NCI-H2171 treated with DMSO at 0.1 percent for 48 hours (cell line): ENCODE measurements at regions not wholly inside any gene's neighbourhood (a gene's known extent, or its start where the extent isn't known, plus 50 kb on each side); places are given as distances from the start of the nearest gene placed in this dataset.
"Not testable (repeated sequence)": the region's sequence is repeated elsewhere in the genome, so short reads cannot be mapped to it uniquely, and the experiment has no call there.

Source experiments
- DNase-seq: peaks from one replicate; lab custom pipeline; 2025; lab: John Stamatoyannopoulos, UW

- no peak for DNase-seq
Observed at GRCh38 chr16:73403291-73403690, 355.4 kb upstream of the ZFHX3 start.

- DNase-seq, result no peak
Observed at GRCh38 chr16:73400951-73401350, 353.0 kb upstream of the ZFHX3 start.

GRCh38 chr16:73399997-73400396, 352.1 kb upstream of the ZFHX3 start:
- no peak for DNase-seq

GRCh38 chr16:73399486-73399885, 351.6 kb upstream of the ZFHX3 start:
- no peak for DNase-seq

- DNase-seq, result not testable (repeated sequence)
Observed at GRCh38 chr16:73398604-73399003, 350.7 kb upstream of the ZFHX3 start.

GRCh38 chr16:73396556-73396955, 348.6 kb upstream of the ZFHX3 start:
- peak; percentile 69 for DNase-seq

- DNase-seq, result no peak
Observed at GRCh38 chr16:73390936-73391335, 343.0 kb upstream of the ZFHX3 start.

- DNase-seq, result no peak
Observed at GRCh38 chr16:73390491-73390890, 342.6 kb upstream of the ZFHX3 start.

GRCh38 chr16:73389085-73389484, 341.2 kb upstream of the ZFHX3 start:
- no peak for DNase-seq

GRCh38 chr16:73387979-73388378, 340.1 kb upstream of the ZFHX3 start:
- DNase-seq, result no peak

GRCh38 chr16:73385696-73386095, 337.8 kb upstream of the ZFHX3 start:
- DNase-seq, result no peak

GRCh38 chr16:73384506-73385089, 336.7 kb upstream of the ZFHX3 start:
- DNase-seq, result no peak

- DNase-seq, result no peak
Observed at GRCh38 chr16:73383988-73384365, 336.0 kb upstream of the ZFHX3 start.

GRCh38 chr16:73383195-73383987, 335.5 kb upstream of the ZFHX3 start:
- no peak for DNase-seq

- DNase-seq, result no peak
Observed at GRCh38 chr16:73378471-73378870, 330.5 kb upstream of the ZFHX3 start.

- no peak for DNase-seq
Observed at GRCh38 chr16:73371584-73372319, 323.8 kb upstream of the ZFHX3 start.

- peak; percentile 33 for DNase-seq
Observed at GRCh38 chr16:73369851-73370250, 321.9 kb upstream of the ZFHX3 start.

GRCh38 chr16:73368715-73369114, 320.8 kb upstream of the ZFHX3 start:
- DNase-seq, result no peak

GRCh38 chr16:73365016-73365551, 317.2 kb upstream of the ZFHX3 start:
- DNase-seq, result peak; percentile 93

- DNase-seq, result no peak
Observed at GRCh38 chr16:73364413-73364812, 316.5 kb upstream of the ZFHX3 start.

GRCh38 chr16:73361061-73361460, 313.1 kb upstream of the ZFHX3 start:
- DNase-seq, result no peak

- no peak for DNase-seq
Observed at GRCh38 chr16:73356401-73357079, 308.6 kb upstream of the ZFHX3 start.
